ENCODE measurements at regions not wholly inside any gene's neighbourhood (a gene's known extent, or its start where the extent isn't known, plus 50 kb on each side); places are given as distances from the start of the nearest gene placed in this dataset.

Small RNAs in the stretch of these regions (small RNA-seq; reads per million reads assigned to genes)
- 0.10 to 0.84 reads per million in 2 experiments for gene RF00012
- 0.10 to 0.62 reads per million in 2 experiments for gene RNA5SP62
- 0 reads per million in 2 experiments for gene RNA5SP63
- 0.13 reads per million in 2 experiments for gene RNU5F-6P

Measured in SK-N-DZ (cell line).